ENCODE measurements at regions not wholly inside any gene's neighbourhood (a gene's known extent, or its start where the extent isn't known, plus 50 kb on each side); places are given as distances from the start of the nearest gene placed in this dataset.
"Not testable (repeated sequence)": the region's sequence is repeated elsewhere in the genome, so short reads cannot be mapped to it uniquely, and the experiment has no call there.

DNA sequence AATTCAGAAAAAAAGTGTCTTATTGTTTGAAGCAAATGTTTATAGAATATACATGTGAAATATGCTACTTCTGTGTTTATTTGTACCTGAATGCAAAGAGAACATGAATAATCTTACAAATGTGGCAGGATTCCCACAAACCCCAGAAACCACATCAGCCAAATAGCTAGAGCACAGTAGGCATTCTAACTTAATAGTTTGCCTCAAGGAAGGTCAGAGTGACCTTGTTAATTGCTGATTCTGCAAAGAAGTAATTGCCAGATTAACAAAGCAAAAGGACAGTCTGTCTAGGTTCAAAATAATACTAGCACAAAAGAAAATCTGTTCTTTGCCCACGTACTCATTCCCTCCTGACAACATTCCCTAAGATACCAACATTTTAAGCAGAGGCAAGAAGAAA is 604.0 kb downstream of the PYDC2 start:
- DNase-seq: no peak
- Histone ChIP-seq H3K4me3 (no peak overlapping the region), H3K36me3 (no peaks in the 10 kb centered on the region), H3K27me3 (no peaks in the 10 kb centered on the region), H3K27ac (no peak overlapping the region), H3K9me3 (no peaks in the 10 kb centered on the region), H3K4me1 (ENCODE audit: insufficient read depth) (no peaks in the 10 kb centered on the region)
- 15 to 45% (median 28%) methylated on average over 1 of the region's 1 CpG for WGBS, 3 donors
- TF ChIP-seq EP300 (IDR thresholded peaks at IDR 0.05) (no peak), POLR2A (IDR thresholded peaks at IDR 0.05) (no peak)
- TF ChIP-seq, protein P1, sequence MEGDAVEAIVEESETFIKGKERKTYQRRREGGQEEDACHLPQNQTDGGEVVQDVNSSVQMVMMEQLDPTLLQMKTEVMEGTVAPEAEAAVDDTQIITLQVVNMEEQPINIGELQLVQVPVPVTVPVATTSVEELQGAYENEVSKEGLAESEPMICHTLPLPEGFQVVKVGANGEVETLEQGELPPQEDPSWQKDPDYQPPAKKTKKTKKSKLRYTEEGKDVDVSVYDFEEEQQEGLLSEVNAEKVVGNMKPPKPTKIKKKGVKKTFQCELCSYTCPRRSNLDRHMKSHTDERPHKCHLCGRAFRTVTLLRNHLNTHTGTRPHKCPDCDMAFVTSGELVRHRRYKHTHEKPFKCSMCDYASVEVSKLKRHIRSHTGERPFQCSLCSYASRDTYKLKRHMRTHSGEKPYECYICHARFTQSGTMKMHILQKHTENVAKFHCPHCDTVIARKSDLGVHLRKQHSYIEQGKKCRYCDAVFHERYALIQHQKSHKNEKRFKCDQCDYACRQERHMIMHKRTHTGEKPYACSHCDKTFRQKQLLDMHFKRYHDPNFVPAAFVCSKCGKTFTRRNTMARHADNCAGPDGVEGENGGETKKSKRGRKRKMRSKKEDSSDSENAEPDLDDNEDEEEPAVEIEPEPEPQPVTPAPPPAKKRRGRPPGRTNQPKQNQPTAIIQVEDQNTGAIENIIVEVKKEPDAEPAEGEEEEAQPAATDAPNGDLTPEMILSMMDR (IDR thresholded peaks at IDR 0.05): no peak
- intact Hi-C loops (cut with DNase I): no loop called here

DNA sequence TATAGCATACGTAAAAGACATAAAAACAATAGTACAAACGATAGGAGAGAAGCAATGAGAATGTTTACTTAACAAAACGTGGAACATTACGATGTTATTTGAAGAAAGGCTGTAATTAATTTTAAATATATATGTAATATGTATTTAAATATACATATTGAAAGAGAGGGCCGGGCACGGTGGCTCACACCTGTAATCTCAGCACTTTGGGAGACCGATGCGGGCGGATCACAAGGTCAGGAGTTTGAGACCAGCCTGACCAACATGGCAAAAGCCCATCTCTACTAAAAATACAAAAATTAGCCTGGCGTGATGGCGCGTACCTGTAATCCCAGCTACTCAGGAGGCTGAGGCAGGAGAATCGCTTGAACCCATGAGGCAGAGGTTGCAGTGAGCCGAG is 605.3 kb downstream of the PYDC2 start:
- 89 to 91% (median 89%) methylated on average over 14 of the region's 14 CpGs for WGBS, 3 donors
- intact Hi-C loops (cut with DNase I): not testable (repeated sequence)

DNA sequence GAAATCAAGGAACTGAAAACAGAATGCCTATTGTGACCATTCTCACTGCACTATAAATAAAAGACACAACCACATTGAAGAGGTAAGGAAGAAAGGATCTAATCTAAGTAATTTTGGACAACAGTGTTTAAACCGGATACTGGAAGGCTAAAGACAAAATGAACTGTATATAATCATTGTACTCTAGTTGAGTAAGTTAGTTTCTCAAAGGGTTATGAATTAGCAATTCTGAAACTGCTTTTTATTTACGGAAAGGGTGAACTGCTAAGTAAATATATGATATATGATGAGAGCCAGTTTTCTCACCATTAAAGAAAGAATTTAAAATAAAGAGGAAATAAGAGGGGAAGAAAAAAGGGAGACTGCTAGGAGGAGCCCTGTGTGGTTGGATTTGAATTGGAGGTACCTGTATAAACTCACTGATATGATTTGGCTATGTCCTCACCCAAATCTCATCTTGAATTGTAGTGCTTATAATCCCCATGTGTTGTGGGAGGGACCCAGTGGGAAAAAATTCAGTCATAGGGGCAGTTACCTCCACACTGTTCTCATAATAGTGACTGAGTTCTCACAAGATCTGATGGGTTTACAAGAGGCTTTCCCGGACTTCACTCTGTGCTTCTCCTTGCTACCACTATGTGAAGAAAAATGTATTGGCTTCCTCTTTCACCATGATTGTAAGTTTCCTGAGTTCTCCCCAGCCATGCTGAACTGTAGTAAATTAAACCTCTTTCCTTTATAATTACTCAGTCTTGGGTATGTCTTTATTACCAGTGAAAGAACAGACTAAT is 607.7 kb downstream of the PYDC2 start:
- intact Hi-C loops (cut with DNase I): no loop called here
- no peak for DNase-seq
- H3K4me1 ChIP-seq (ENCODE audit: insufficient read depth): no peaks in the 10 kb centered on the region
- 72 to 83% (median 76%) methylated on average over 3 of the region's 3 CpGs for WGBS, 3 donors
- no peaks in the 10 kb centered on the region for H3K36me3 ChIP-seq
- TF ChIP-seq EP300 (IDR thresholded peaks at IDR 0.05) (no peak), POLR2A (IDR thresholded peaks at IDR 0.05) (no peak)
- TF ChIP-seq, protein P1 (IDR thresholded peaks at IDR 0.05): no peak
- no peaks in the 10 kb centered on the region for H3K9me3 ChIP-seq
- H3K27ac ChIP-seq: no peak overlapping the region
- H3K4me3 ChIP-seq: no peak overlapping the region
- H3K27me3 ChIP-seq: no peaks in the 10 kb centered on the region

More for the DNA sequence above, 605.3 kb downstream of the PYDC2 start:
- H3K9me3 ChIP-seq; H3K36me3 ChIP-seq; H3K27ac ChIP-seq; H3K4me1 ChIP-seq (ENCODE audit: insufficient read depth); H3K4me3 ChIP-seq; H3K27me3 ChIP-seq; DNase-seq: not testable (repeated sequence)

DNA sequence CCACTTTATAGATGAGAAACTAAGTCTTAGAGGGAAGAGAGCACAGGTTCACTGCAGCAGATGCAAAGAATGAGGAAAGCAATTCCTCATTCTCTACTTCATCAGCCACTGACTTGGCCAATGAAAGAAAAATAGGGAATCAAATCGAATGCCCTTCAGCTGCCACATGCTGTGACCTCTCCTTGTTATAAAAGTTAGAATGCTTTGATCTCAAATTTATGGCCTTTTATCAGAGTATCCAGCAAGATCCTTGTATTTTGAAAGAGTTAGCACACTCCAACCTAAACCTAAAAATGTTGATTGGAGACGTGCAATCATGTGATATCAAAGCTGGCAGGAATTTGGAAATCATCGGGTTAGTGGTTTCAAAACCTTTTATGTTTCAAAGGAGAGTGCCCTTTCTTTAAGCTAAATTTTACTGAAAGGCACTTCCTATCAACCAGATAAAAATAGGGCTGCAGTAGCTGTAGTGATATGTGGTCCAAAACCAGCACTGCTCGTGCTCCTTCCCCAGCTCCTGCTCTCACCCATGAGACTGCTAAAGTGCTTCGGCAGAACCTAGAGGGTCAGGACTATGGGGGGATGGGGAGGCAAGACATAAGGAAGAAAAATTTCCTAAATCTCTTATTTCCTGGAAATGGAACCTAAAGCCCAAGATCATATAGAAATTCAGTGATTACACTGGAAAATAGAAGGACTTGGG is 617.0 kb downstream of the PYDC2 start:
- TF ChIP-seq EP300 (IDR thresholded peaks at IDR 0.05) (no peak), POLR2A (IDR thresholded peaks at IDR 0.05) (no peak)
- TF ChIP-seq, protein P1 (IDR thresholded peaks at IDR 0.05): no peak

DNA sequence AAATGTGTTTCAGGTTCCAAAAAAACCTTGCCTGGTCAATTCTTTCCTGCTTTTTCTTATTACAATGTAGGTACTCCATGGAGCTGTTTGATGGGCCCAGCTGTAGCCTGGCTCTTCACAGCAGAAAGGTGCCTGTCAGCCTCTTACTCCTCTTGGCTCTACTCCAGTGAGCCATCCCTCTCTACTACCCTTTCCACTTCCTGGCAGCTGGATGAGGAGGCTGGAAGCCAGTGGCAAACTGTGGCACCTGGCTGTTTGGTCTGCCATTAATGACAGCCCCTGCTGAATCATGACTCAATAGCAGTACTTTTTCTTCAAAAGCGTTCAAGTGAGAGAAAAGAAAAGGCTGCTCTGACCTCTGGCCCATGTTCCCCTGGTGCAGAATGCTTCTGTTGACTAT is 618.1 kb downstream of the PYDC2 start:
- intact Hi-C loops (cut with DNase I): no loop called here
- H3K27me3 ChIP-seq: no peaks in the 10 kb centered on the region
- no peaks in the 10 kb centered on the region for H3K9me3 ChIP-seq
- H3K36me3 ChIP-seq: no peaks in the 10 kb centered on the region
- no peak for DNase-seq
- no peak overlapping the region for H3K4me3 ChIP-seq
- no peaks in the 10 kb centered on the region for H3K4me1 ChIP-seq (ENCODE audit: insufficient read depth)
- WGBS, 3 donors: 61 to 86% (median 67%) methylated on average over 1 of the region's 1 CpG
- no peak for TF ChIP-seq EP300 (IDR thresholded peaks at IDR 0.05)
- TF ChIP-seq POLR2A (IDR thresholded peaks at IDR 0.05): no peak
- TF ChIP-seq, protein P1 (IDR thresholded peaks at IDR 0.05): no peak
- no peak overlapping the region for H3K27ac ChIP-seq

More for the DNA sequence above, 617.0 kb downstream of the PYDC2 start:
- no peaks in the 10 kb centered on the region for H3K9me3 ChIP-seq
- no peak overlapping the region for H3K27ac ChIP-seq
- no peaks in the 10 kb centered on the region for H3K36me3 ChIP-seq
- H3K4me3 ChIP-seq: no peak overlapping the region
- 45 to 47% (median 47%) methylated on average over 5 of the region's 5 CpGs for WGBS, 3 donors
- DNase-seq: no peak
- H3K4me1 ChIP-seq (ENCODE audit: insufficient read depth): no peaks in the 10 kb centered on the region
- intact Hi-C loops (cut with DNase I): no loop called here
- H3K27me3 ChIP-seq: no peaks in the 10 kb centered on the region

Data from ovary (tissue), 7 donors.